ENCODE measurements at regions not wholly inside any gene's neighbourhood (a gene's known extent, or its start where the extent isn't known, plus 50 kb on each side); places are given as distances from the start of the nearest gene placed in this dataset.
"Not testable (repeated sequence)": the region's sequence is repeated elsewhere in the genome, so short reads cannot be mapped to it uniquely, and the experiment has no call there.

GRCh38 chr5:66405145-66405544 lies 191.0 kb upstream of the MAST4 start:
- not testable (repeated sequence) for TF ChIP-seq CTCF (IDR thresholded peaks at IDR 0.05; ENCODE audit: insufficient read depth, low read depth, low read length); EZH2 (IDR thresholded peaks at IDR 0.05; ENCODE audit: insufficient read depth, low read length)

Measured in astrocyte (in vitro differentiated cells and primary cell).